ENCODE measurements at regions not wholly inside any gene's neighbourhood (a gene's known extent, or its start where the extent isn't known, plus 50 kb on each side); places are given as distances from the start of the nearest gene placed in this dataset.

GRCh38 chr2:37843556-37843955, 81.5 kb upstream of the RMDN2 start:
- no peaks in the 10 kb centered on the region for H3K4me1 ChIP-seq
- no peaks in the 10 kb centered on the region for H3K36me3 ChIP-seq
- H3K9me3 ChIP-seq: no peaks in the 10 kb centered on the region
- DNase-seq: no peak
- no peaks in the 10 kb centered on the region for H3K27me3 ChIP-seq
- no peak overlapping the region for H3K27ac ChIP-seq
- TF ChIP-seq POLR2A (IDR thresholded peaks at IDR 0.05) (no peak), CTCF (IDR thresholded peaks at IDR 0.05) (no peak)
- no peak overlapping the region for H3K4me3 ChIP-seq

DNA sequence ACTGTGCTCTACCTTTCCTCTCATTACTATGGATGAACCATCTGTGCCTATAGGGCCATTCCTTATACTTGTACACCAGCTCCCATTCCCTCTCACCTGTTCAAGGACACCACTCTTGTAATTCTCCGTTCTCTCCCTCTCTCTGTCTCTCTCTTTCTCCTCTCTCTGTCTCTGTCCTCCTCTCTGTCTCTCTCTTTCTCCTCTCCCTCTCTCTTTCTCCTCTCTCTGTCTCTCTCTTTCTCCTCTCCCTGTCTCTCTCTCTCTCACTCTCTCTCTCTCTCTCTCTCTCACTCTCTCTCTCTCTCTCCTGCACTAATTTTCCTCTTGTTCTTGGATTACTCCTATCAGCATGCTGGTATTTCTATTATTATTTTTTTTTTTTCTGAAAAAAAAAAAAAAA, 78.9 kb upstream of the RMDN2 start:
- no peak for DNase-seq
- H3K4me3 ChIP-seq: no peak overlapping the region
- no peak for TF ChIP-seq CTCF (IDR thresholded peaks at IDR 0.05)
- no peaks in the 10 kb centered on the region for H3K9me3 ChIP-seq
- no peaks in the 10 kb centered on the region for H3K4me1 ChIP-seq
- no peaks in the 10 kb centered on the region for H3K36me3 ChIP-seq
- no peak overlapping the region for H3K27ac ChIP-seq
- H3K27me3 ChIP-seq: no peaks in the 10 kb centered on the region

DNA sequence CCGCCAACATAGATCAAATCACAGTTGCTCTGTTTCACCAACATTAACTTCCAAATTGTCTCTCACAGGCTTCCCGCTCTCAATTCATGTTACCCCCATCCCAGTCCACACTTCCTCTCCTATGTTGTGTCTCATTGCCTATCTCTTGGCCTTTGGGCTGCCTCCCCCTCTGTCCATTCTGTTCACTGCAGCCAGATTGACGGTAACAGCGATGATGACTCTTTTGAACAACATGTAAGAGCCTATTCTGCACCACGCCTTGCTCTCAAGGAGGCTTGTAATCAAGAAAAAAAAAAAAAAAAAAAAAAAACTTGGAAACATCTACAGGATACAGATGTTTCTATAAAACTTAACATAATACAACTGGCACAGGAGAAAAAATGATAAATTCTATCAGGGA, 77.3 kb upstream of the RMDN2 start:
- Histone ChIP-seq H3K36me3 (no peaks in the 10 kb centered on the region), H3K4me1 (no peaks in the 10 kb centered on the region), H3K27ac (no peak overlapping the region), H3K9me3 (no peaks in the 10 kb centered on the region), H3K4me3 (no peak overlapping the region), H3K27me3 (no peaks in the 10 kb centered on the region)
- TF ChIP-seq CTCF (IDR thresholded peaks at IDR 0.05): no peak
- DNase-seq: no peak

GRCh38 chr2:37848451-37848850, 76.6 kb upstream of the RMDN2 start:
- Histone ChIP-seq H3K4me3 (no peak overlapping the region), H3K4me1 (no peaks in the 10 kb centered on the region), H3K27me3 (no peaks in the 10 kb centered on the region), H3K9me3 (no peaks in the 10 kb centered on the region), H3K27ac (no peak overlapping the region), H3K36me3 (no peaks in the 10 kb centered on the region)
- DNase-seq: no peak
- TF ChIP-seq POLR2A (IDR thresholded peaks at IDR 0.05) (no peak), CTCF (IDR thresholded peaks at IDR 0.05) (no peak)

GRCh38 chr2:37849911-37850310, 75.2 kb upstream of the RMDN2 start:
- TF ChIP-seq POLR2A (IDR thresholded peaks at IDR 0.05): no peak
- no peak for TF ChIP-seq CTCF (IDR thresholded peaks at IDR 0.05)
- Histone ChIP-seq H3K4me3 (no peak overlapping the region), H3K36me3 (no peaks in the 10 kb centered on the region), H3K27me3 (no peaks in the 10 kb centered on the region), H3K9me3 (no peaks in the 10 kb centered on the region), H3K4me1 (no peaks in the 10 kb centered on the region), H3K27ac (no peak overlapping the region)
- no peak for DNase-seq

- no peaks in the 10 kb centered on the region for H3K9me3 ChIP-seq
- DNase-seq: no peak
- H3K27ac ChIP-seq: peak overlapping the region in 1 of 4 donors; percentile 12
- no peak overlapping the region for H3K4me3 ChIP-seq
- TF ChIP-seq POLR2A (IDR thresholded peaks at IDR 0.05) (no peak), CTCF (IDR thresholded peaks at IDR 0.05) (peak in 1 of 6 experiments; percentile 6)
- H3K4me1 ChIP-seq: peaks cover 0 to 7% (median 0%) of the 10 kb centered on the region in 4 donors
- H3K36me3 ChIP-seq: no peaks in the 10 kb centered on the region
- no peaks in the 10 kb centered on the region for H3K27me3 ChIP-seq
Observed at GRCh38 chr2:37851428-37851827, 73.7 kb upstream of the RMDN2 start.
